ENCODE measurements at regions not wholly inside any gene's neighbourhood (a gene's known extent, or its start where the extent isn't known, plus 50 kb on each side); places are given as distances from the start of the nearest gene placed in this dataset.

GRCh38 chr4:137664416-137664815 is 132.1 kb upstream of the PCDH18 start:
- H3K9me1 ChIP-seq (ENCODE audit: insufficient read depth, low read length) = peaks cover 11% of the 10 kb centered on the region
- H3K14ac ChIP-seq (replicated peaks; ENCODE audit: low read depth, low read length) = no peak overlapping the region
- 17% methylated on average over 1 of the region's 2 CpGs; no CpG with 5 or more reads in 1 of the 2 experiments for WGBS, 2 experiments (ENCODE audit: extremely low coverage in 2 of 2, insufficient read length in 1 of 2)
- H3K4me1 ChIP-seq (ENCODE audit: control insufficient read depth, insufficient read depth, low read length) = peaks cover 18% of the 10 kb centered on the region
- H4K20me1 ChIP-seq (ENCODE audit: insufficient read depth, low read length) = no peaks in the 10 kb centered on the region
- no TSS peak for BruUV-seq (replicated peaks)
- H3K27me3 ChIP-seq (ENCODE audit: control insufficient read depth, insufficient read depth, low read length) = no peaks in the 10 kb centered on the region
- H2BK120ac ChIP-seq (ENCODE audit: low read depth, low read length) = peak overlapping the region; percentile 96; the same call in 1 of the 2 replicates
- H3K27ac ChIP-seq (ENCODE audit: insufficient read depth, low read length) = peak overlapping the region; percentile 87; the same call in 1 of the 2 replicates
- H3K18ac ChIP-seq (ENCODE audit: low read depth, low read length) = peak overlapping the region; percentile 98
- dilution Hi-C loops (cut with HindIII; ENCODE audit: low sequenced_read_pairs, unreplicated experiment) (no loop called here), in situ Hi-C loops (cut with MboI; ENCODE audit: low sequenced_read_pairs) (no loop called here), intact Hi-C loops (cut with micrococcal nuclease) (loop anchor here (1.0 to 5.0 kb wide), 3 partner anchors 41 to 518 kb away; no protein-coding TSS in a partner anchor)
- ATAC-seq (ENCODE audit: low read depth) (peak; percentile 54), DNase-seq (peak; percentile 51)
- no peak overlapping the region; the same call in 1 of the 2 replicates for H3K23ac ChIP-seq (ENCODE audit: low read depth, low read length)
- peak overlapping the region; percentile 97; the same call in 1 of the 2 replicates for H2BK20ac ChIP-seq (ENCODE audit: low read depth, low read length)
- no peaks in the 10 kb centered on the region for H3K9me3 ChIP-seq (ENCODE audit: control insufficient read depth, insufficient read depth, low read length)
- H3K56ac ChIP-seq (ENCODE audit: extremely low read depth, insufficient read depth, low read length) = peak overlapping the region; percentile 63
- no peak overlapping the region for H2AK9ac ChIP-seq (replicated peaks; ENCODE audit: low read depth, low read length, poor library complexity)
- TF ChIP-seq MAZ (IDR thresholded peaks at IDR 0.05; ENCODE audit: borderline replicate concordance, low read depth, low read length) (no peak), BHLHE40 (IDR thresholded peaks at IDR 0.05; ENCODE audit: low read depth, low read length) (no peak), POLR2A (IDR thresholded peaks at IDR 0.05; ENCODE audit: low read depth, low read length) (no peak), CEBPB (IDR thresholded peaks at IDR 0.05; ENCODE audit: low read depth, low read length) (no peak), ELK1 (IDR thresholded peaks at IDR 0.05; ENCODE audit: borderline replicate concordance, low read depth, low read length) (no peak), SMC3 (IDR thresholded peaks at IDR 0.05; ENCODE audit: low read depth, low read length) (no peak), RFX5 (IDR thresholded peaks at IDR 0.05; ENCODE audit: low read depth, low read length) (no peak), MAFK (IDR thresholded peaks at IDR 0.05; ENCODE audit: low read depth, low read length) (no peak), CHD1 (IDR thresholded peaks at IDR 0.05; ENCODE audit: low read depth, low read length) (no peak), CTCF (conservative IDR thresholded peaks at IDR 0.05; ENCODE audit: low read depth, low read length) (no peak), RCOR1 (IDR thresholded peaks at IDR 0.05; ENCODE audit: insufficient replicate concordance, low read length) (no peak), FOS (IDR thresholded peaks at IDR 0.05; ENCODE audit: low read depth, low read length) (no peak), MXI1 (IDR thresholded peaks at IDR 0.05; ENCODE audit: borderline replicate concordance, low read depth, low read length) (no peak), NFE2L2 (IDR thresholded peaks at IDR 0.05; ENCODE audit: low read depth, low read length) (no peak)
- peak overlapping the region; percentile 93; the same call in 1 of the 2 replicates for H4K5ac ChIP-seq (ENCODE audit: low read depth, low read length)
- POLR2A ChIA-PET (ENCODE audit: unreplicated experiment) = interaction anchor here (0.6 to 1.3 kb wide), 7 partner anchors 11 to 133 kb away, joined by 3 to 7 read pairs (median 4); partner anchors contain the start of gene PCDH18
- peak overlapping the region; percentile 67; the same call in 1 of the 3 replicates for H2BK15ac ChIP-seq (ENCODE audit: low read depth, low read length)
- H3K4ac ChIP-seq (ENCODE audit: low read depth, low read length) = peak overlapping the region; percentile 80; the same call in 1 of the 2 replicates
- peak overlapping the region; percentile 72 for H3K4me2 ChIP-seq (ENCODE audit: low read depth, low read length)
- no peak overlapping the region for H3K4me3 ChIP-seq (ENCODE audit: insufficient read depth, low read depth, low read length)
- peak overlapping the region; percentile 69; the same call in 1 of the 2 replicates for H4K91ac ChIP-seq (ENCODE audit: insufficient read depth, low read depth, low read length)
- peaks cover 0 to 20% of the 10 kb centered on the region in 2 experiments; a peak in 2 of 4 replicates for H3K79me1 ChIP-seq (ENCODE audit: low read depth in 1 of 2, low read length in 2 of 2)
- peak overlapping the region; percentile 52 to 91; a peak in 2 of 4 replicates for H4K8ac ChIP-seq (ENCODE audit: low read depth in 2 of 2, low read length in 2 of 2)
- peak overlapping the region; percentile 95 for H2BK5ac ChIP-seq (ENCODE audit: low read depth, low read length, poor library complexity, severe bottlenecking)
- CTCF ChIA-PET = interaction anchor here (0.6 to 1.0 kb wide), 2 partner anchors 18 to 175 kb away, joined by 3 to 4 read pairs; no protein-coding TSS in a partner anchor
- H2AK5ac ChIP-seq (ENCODE audit: low read depth, low read length) = no peak overlapping the region
- H3K36me3 ChIP-seq (ENCODE audit: control insufficient read depth, insufficient read depth, low read length) = no peaks in the 10 kb centered on the region
- H3K9ac ChIP-seq (ENCODE audit: low read depth, low read length) = peak overlapping the region; percentile 56
- H2AFZ ChIP-seq (replicated peaks; ENCODE audit: low read length, poor library complexity) = no peak overlapping the region

All from IMR-90 (cell line).